Mesenchymal stem cell (in vitro differentiated cells and primary cell): ENCODE measurements at regions not wholly inside any gene's neighbourhood (a gene's known extent, or its start where the extent isn't known, plus 50 kb on each side); places are given as distances from the start of the nearest gene placed in this dataset.

Source experiments
- DNase-seq: peaks from one replicate; pipeline ENCODE4 v3.0.0-alpha.2; 2013
- H2AFZ ChIP-seq: one replicate; pipeline ENCODE4 v1.6.1; 2013; ENCODE audit warnings: low read depth, mild to moderate bottlenecking, control low read depth, inconsistent platforms, low read length, moderate library complexity
- H2AK5ac ChIP-seq: 2 replicates; pipeline ENCODE4 v1.6.1; 2013; ENCODE audit warnings: low read length, moderate library complexity, mild to moderate bottlenecking, inconsistent platforms; ENCODE audit not compliant: severe bottlenecking
- H2BK120ac ChIP-seq: one replicate; pipeline ENCODE4 v1.6.1; 2013; ENCODE audit warnings: low read depth, mild to moderate bottlenecking, inconsistent platforms, low read length, moderate library complexity
- H2BK12ac ChIP-seq, 2 experiments: one replicate each; pipeline ENCODE4 v1.6.1; 2013; ENCODE audit warnings: inconsistent platforms in 2 of 2, low read length in 2 of 2, mild to moderate bottlenecking in 2 of 2, moderate library complexity in 2 of 2, control low read depth in 1 of 2
- H2BK15ac ChIP-seq: one replicate; pipeline ENCODE4 v1.6.1; 2013; ENCODE audit warnings: mild to moderate bottlenecking, low read depth, inconsistent platforms; ENCODE audit not compliant: poor library complexity, severe bottlenecking
- H2BK5ac ChIP-seq: 2 replicates; pipeline ENCODE4 v1.6.1; 2013; ENCODE audit warnings: low read depth, mild to moderate bottlenecking, low read length, control low read depth, inconsistent platforms; ENCODE audit not compliant: poor library complexity, severe bottlenecking
- H3K14ac ChIP-seq, 2 experiments: one replicate each; pipeline ENCODE4 v1.6.1; 2013; ENCODE audit warnings: inconsistent platforms in 2 of 2, low read length in 2 of 2, control low read depth in 1 of 2, mild to moderate bottlenecking in 1 of 2, moderate library complexity in 1 of 2
- H3K18ac ChIP-seq, 2 experiments: one replicate each; pipeline ENCODE4 v1.6.1; 2013; ENCODE audit warnings: inconsistent platforms in 2 of 2, low read length in 2 of 2, control low read depth in 1 of 2, low read depth in 1 of 2, mild to moderate bottlenecking in 1 of 2
- H3K23ac ChIP-seq, 2 experiments: one replicate each; pipeline ENCODE4 v1.6.1; 2013; ENCODE audit warnings: inconsistent platforms in 2 of 2, low read length in 2 of 2, mild to moderate bottlenecking in 2 of 2, moderate library complexity in 2 of 2, control low read depth in 1 of 2
- H3K27ac ChIP-seq: 2 replicates; pipeline ENCODE4 v1.5.1; 2013; ENCODE audit warnings: mild to moderate bottlenecking, moderate library complexity, low read length, control low read depth, inconsistent platforms; ENCODE audit not compliant: poor library complexity, severe bottlenecking
- H3K27me3 ChIP-seq, 2 experiments: 2 replicates each; pipeline versions ENCODE4 v1.6.1 to v1.7.0; 2013; ENCODE audit warnings: low read length in 2 of 2, mild to moderate bottlenecking in 2 of 2, moderate library complexity in 2 of 2, control low read depth in 1 of 2, inconsistent platforms in 1 of 2; ENCODE audit not compliant: control insufficient read depth in 1 of 2, insufficient read depth in 1 of 2
- H3K36me3 ChIP-seq, 2 experiments: 2 replicates each; pipeline versions ENCODE4 v1.6.1 to v1.7.0; 2013; ENCODE audit warnings: low read length in 2 of 2, control low read depth in 1 of 2, inconsistent platforms in 1 of 2, low read depth in 1 of 2, mild to moderate bottlenecking in 1 of 2; ENCODE audit not compliant: insufficient read depth in 2 of 2, control insufficient read depth in 1 of 2
- H3K4ac ChIP-seq, 2 experiments: one replicate each; pipeline ENCODE4 v1.6.1; 2013; ENCODE audit warnings: inconsistent platforms in 2 of 2, low read length in 2 of 2, mild to moderate bottlenecking in 2 of 2, moderate library complexity in 2 of 2, control low read depth in 1 of 2, low read depth in 1 of 2
- H3K4me1 ChIP-seq: 2 replicates; pipeline ENCODE4 v1.6.1; 2013; ENCODE audit warnings: low read depth, low read length, control low read depth; ENCODE audit not compliant: control insufficient read depth, insufficient read depth
- H3K4me2 ChIP-seq: 2 replicates; pipeline ENCODE4 v1.6.1; 2013; ENCODE audit warnings: low read length, mild to moderate bottlenecking, inconsistent platforms; ENCODE audit not compliant: poor library complexity, severe bottlenecking
- H3K4me3 ChIP-seq, 2 experiments: 2 replicates each; pipeline versions ENCODE4 v1.5.1 to v1.7.0; 2013; ENCODE audit warnings: low read length in 2 of 2, mild to moderate bottlenecking in 2 of 2, control low read depth in 1 of 2, low read depth in 1 of 2; ENCODE audit not compliant: insufficient read depth in 1 of 2
- H3K79me1 ChIP-seq: replicated peaks from 2 replicates; pipeline ENCODE4 v1.6.1; 2013; ENCODE audit warnings: mild to moderate bottlenecking, control low read depth, low read length, inconsistent platforms; ENCODE audit not compliant: poor library complexity, severe bottlenecking
- H3K9ac ChIP-seq: 2 replicates; pipeline ENCODE4 v1.7.0; 2013; ENCODE audit warnings: mild to moderate bottlenecking, low read length, moderate library complexity
- H3K9me3 ChIP-seq: 2 replicates; pipeline ENCODE4 v1.7.0; 2013; ENCODE audit warnings: mild to moderate bottlenecking, low read length; ENCODE audit not compliant: control insufficient read depth
- H4K8ac ChIP-seq: one replicate; pipeline ENCODE4 v1.6.1; 2013; ENCODE audit warnings: inconsistent platforms, mild to moderate bottlenecking, low read length, moderate library complexity
- H4K91ac ChIP-seq: one replicate; pipeline ENCODE4 v1.6.1; 2013; ENCODE audit warnings: mild to moderate bottlenecking, low read length, inconsistent platforms
- WGBS: methylation state at CpG from one replicate; pipeline ENCODE4 v1.1.7; 2013; ENCODE audit warnings: mixed read lengths; 5-methylcytosine and 5-hydroxymethylcytosine counted together

DNA sequence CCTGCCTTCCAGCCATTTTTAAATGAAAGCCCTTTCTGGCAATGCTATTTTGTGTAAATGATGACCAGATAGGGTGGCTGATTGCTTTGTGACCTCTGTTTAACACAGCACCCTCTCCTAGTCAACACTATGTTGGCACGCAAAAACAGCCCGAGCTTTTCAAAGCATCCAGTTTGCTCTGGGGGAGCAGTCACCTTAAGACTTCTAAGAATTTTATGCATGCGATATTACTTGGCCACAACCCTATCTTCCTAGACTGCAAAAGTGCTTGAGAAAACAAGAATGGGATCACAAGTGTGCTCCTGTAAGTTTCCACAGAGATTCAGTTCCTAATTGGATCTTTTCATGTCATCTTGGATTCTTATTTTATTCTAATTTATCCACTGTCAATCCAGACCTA lies 294.1 kb downstream of the ATPSCKMT start:
- Histone ChIP-seq H2AK5ac (no peak overlapping the region), H2AFZ (no peak overlapping the region), H3K9me3 (no peaks in the 10 kb centered on the region), H3K9ac (no peak overlapping the region), H4K91ac (no peak overlapping the region), H3K4me2 (no peak overlapping the region), H3K4ac (no peak overlapping the region), H2BK120ac (no peak overlapping the region), H2BK12ac (no peak overlapping the region), H3K27me3 (peaks cover 0 to 11% of the 10 kb centered on the region in 2 experiments), H3K14ac (no peak overlapping the region), H3K79me1 (no peaks in the 10 kb centered on the region), H3K27ac (no peak overlapping the region), H3K4me1 (no peaks in the 10 kb centered on the region), H2BK5ac (no peak overlapping the region), H3K36me3 (no peaks in the 10 kb centered on the region), H4K8ac (no peak overlapping the region), H3K23ac (no peak overlapping the region), H3K18ac (no peak overlapping the region), H3K4me3 (no peak overlapping the region), H2BK15ac (no peak overlapping the region)
- WGBS, result 96% methylated on average over 2 of the region's 3 CpGs
- no peak for DNase-seq

DNA sequence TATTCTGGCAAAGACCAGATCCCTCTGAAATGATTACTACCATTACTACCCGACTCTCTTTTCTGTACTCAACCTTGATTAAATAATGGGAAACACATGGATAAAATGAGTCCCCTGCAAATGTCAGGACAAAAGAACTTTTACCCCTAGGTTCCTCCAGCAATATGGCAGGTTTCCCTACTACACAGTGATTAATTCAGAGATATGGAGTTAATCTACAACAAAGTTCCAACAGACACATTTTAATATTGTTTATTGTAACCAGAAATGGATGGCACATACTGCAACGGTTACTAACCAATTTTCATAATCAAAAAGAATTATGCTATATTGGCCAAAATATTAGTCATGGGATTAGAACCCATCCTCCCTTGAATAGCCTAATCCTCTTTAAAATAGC lies 294.8 kb downstream of the ATPSCKMT start:
- H4K91ac ChIP-seq, result no peak overlapping the region
- H2AK5ac ChIP-seq, result no peak overlapping the region
- no peak overlapping the region for H3K18ac ChIP-seq
- H2BK5ac ChIP-seq, result no peak overlapping the region
- H3K36me3 ChIP-seq, result no peaks in the 10 kb centered on the region
- peaks cover 0 to 14% of the 10 kb centered on the region in 2 experiments for H3K27me3 ChIP-seq
- no peaks in the 10 kb centered on the region for H3K9me3 ChIP-seq
- H4K8ac ChIP-seq, result no peak overlapping the region
- no peak overlapping the region for H3K23ac ChIP-seq
- H2AFZ ChIP-seq, result no peak overlapping the region
- no peak overlapping the region for H3K27ac ChIP-seq
- H3K4me1 ChIP-seq, result no peaks in the 10 kb centered on the region
- DNase-seq, result no peak
- H2BK120ac ChIP-seq, result no peak overlapping the region
- WGBS, result 70% methylated on average over 1 of the region's 2 CpGs
- H3K79me1 ChIP-seq, result no peaks in the 10 kb centered on the region
- H2BK15ac ChIP-seq, result no peak overlapping the region
- H3K14ac ChIP-seq, result no peak overlapping the region
- no peak overlapping the region for H3K4me2 ChIP-seq
- H3K4me3 ChIP-seq, result no peak overlapping the region
- no peak overlapping the region for H3K4ac ChIP-seq
- H2BK12ac ChIP-seq, result no peak overlapping the region
- no peak overlapping the region for H3K9ac ChIP-seq

DNA sequence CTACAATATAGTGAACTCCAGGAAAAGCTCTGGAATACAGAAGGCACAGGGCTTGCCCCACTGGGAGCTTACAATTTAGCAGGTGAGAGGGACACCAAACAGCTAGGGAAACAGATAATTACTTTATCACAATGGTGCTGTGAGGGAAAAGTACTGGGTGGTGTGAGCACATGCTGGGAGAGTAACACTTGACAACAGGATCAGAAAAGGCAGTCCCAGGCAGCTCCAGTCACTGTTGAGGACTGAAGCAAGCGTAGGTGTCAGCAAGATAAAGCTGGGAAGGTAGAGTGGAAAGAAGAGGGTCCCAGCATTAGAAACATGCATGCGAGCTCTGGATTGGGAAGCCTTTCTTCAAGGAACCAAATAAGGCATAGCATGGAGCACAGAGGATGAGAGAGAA lies 296.0 kb downstream of the ATPSCKMT start:
- Histone ChIP-seq H2BK120ac (no peak overlapping the region), H3K36me3 (no peaks in the 10 kb centered on the region), H2BK15ac (no peak overlapping the region), H3K14ac (no peak overlapping the region), H4K91ac (no peak overlapping the region), H3K9ac (no peak overlapping the region), H2AK5ac (no peak overlapping the region), H3K79me1 (no peaks in the 10 kb centered on the region), H3K4ac (no peak overlapping the region), H3K27ac (no peak overlapping the region), H2AFZ (no peak overlapping the region), H3K4me2 (no peak overlapping the region), H3K4me3 (no peak overlapping the region), H3K4me1 (no peaks in the 10 kb centered on the region), H3K27me3 (peaks cover 0 to 14% of the 10 kb centered on the region in 2 experiments), H3K23ac (no peak overlapping the region), H3K9me3 (no peaks in the 10 kb centered on the region), H4K8ac (no peak overlapping the region), H2BK12ac (no peak overlapping the region), H3K18ac (no peak overlapping the region), H2BK5ac (no peak overlapping the region)
- 47% methylated on average over 2 of the region's 2 CpGs for WGBS
- DNase-seq, result no peak

DNA sequence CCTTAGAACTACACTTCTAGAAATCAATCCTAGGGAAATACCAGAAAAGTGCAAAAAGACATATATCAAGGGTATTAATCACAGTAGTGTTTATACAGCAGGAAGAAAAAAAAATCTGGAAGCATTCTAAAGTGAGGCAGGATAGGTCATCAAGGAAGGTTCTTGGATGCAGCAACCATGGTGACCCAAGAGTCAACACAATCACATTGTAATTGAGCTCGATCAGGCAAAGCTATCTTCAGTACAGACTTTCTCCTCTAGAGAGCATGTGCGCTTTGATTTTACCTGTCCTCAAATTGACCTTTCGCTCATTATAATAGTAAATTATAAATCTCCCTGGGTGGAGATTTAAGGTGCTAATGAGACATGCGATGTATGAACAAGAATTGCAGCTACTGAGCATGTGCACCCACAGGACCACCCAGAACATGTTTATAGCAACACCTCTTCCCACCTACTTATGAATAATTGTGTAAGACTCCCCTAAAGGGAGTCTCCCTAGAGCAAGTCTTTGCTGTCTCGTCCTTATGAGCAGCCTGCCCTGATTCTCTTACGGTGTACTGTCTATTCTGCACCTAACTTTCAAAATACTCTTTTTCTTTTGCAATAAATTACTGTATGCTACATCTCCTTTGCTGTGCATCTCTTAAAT lies 297.7 kb downstream of the ATPSCKMT start:
- no peak overlapping the region for H3K27ac ChIP-seq
- H4K8ac ChIP-seq, result no peak overlapping the region
- H3K79me1 ChIP-seq, result no peaks in the 10 kb centered on the region
- no peak overlapping the region for H3K4me3 ChIP-seq
- no peak overlapping the region for H3K14ac ChIP-seq
- DNase-seq, result no peak
- H2BK12ac ChIP-seq, result no peak overlapping the region
- H4K91ac ChIP-seq, result no peak overlapping the region
- H3K9ac ChIP-seq, result no peak overlapping the region
- no peak overlapping the region for H2BK15ac ChIP-seq
- H3K27me3 ChIP-seq, result peaks cover 0 to 14% of the 10 kb centered on the region in 2 experiments
- no peak overlapping the region for H2AFZ ChIP-seq
- no peak overlapping the region for H2BK120ac ChIP-seq
- H3K4me1 ChIP-seq, result peaks cover 2% of the 10 kb centered on the region
- H2BK5ac ChIP-seq, result no peak overlapping the region
- no peak overlapping the region for H3K18ac ChIP-seq
- no peak overlapping the region for H2AK5ac ChIP-seq
- H3K4ac ChIP-seq, result no peak overlapping the region
- no peaks in the 10 kb centered on the region for H3K9me3 ChIP-seq
- H3K4me2 ChIP-seq, result no peak overlapping the region
- no peaks in the 10 kb centered on the region for H3K36me3 ChIP-seq
- H3K23ac ChIP-seq, result no peak overlapping the region
- WGBS, result 74% methylated on average over 6 of the region's 6 CpGs
